Astrocyte (in vitro differentiated cells and primary cell): ENCODE measurements at regions not wholly inside any gene's neighbourhood (a gene's known extent, or its start where the extent isn't known, plus 50 kb on each side); places are given as distances from the start of the nearest gene placed in this dataset.

Experiments
- CTCF ChIP-seq: IDR thresholded peaks from 2 replicates; pipeline ENCODE4 v1.5.1; 2011; ENCODE audit warnings: low read depth, mild to moderate bottlenecking, inconsistent platforms, low read length, moderate library complexity; ENCODE audit not compliant: insufficient read depth
- EZH2 ChIP-seq: IDR thresholded peaks from 2 replicates; pipeline ENCODE4 v1.6.1; 2012; ENCODE audit warnings: mild to moderate bottlenecking, low read length, inconsistent platforms; ENCODE audit not compliant: insufficient read depth

GRCh38 chr2:8171608-8172007 lies 510.2 kb upstream of the ID2 start:
- TF ChIP-seq CTCF (no peak), EZH2 (no peak)
